ENCODE measurements at regions not wholly inside any gene's neighbourhood (a gene's known extent, or its start where the extent isn't known, plus 50 kb on each side); places are given as distances from the start of the nearest gene placed in this dataset.
A peak's percentile ranks its signal among the peaks of the same experiment; 100 is the strongest.
"Not testable (repeated sequence)": the region's sequence is repeated elsewhere in the genome, so short reads cannot be mapped to it uniquely, and the experiment has no call there.

DNA sequence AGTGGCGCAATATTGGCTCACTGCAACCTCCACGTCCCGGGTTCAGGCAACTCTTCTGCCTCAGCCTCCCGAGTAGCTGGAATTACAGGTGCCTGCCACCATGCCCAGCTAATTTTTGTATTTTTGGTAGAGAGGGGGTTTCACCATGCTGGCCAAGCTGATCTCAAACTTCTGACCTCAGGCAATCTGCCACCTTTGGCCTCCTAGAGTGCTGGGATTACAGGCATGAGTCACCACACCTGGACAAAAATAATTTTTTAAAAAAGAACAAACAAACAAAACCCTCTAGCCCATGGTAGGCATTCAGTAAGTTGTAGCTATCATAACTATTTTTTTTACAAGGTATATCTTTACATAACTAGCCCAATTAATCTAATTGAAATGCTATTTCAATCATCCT is 73.9 kb upstream of the CAPRIN1 start:
- H3K27me3 ChIP-seq = no peaks in the 10 kb centered on the region
- no peak overlapping the region for H3K27ac ChIP-seq
- H3K36me3 ChIP-seq = no peaks in the 10 kb centered on the region
- H3K9me3 ChIP-seq (replicated peaks in 1 of 11) = no peaks in the 10 kb centered on the region
- H3K4me1 ChIP-seq = peaks cover 0 to 6% (median 4%) of the 10 kb centered on the region in 10 experiments; a peak in 9 of 20 replicates
- no peak for TF ChIP-seq Cebpa-rat (IDR thresholded peaks at IDR 0.05)
- no peak overlapping the region for H3K4me2 ChIP-seq
- H3K9ac ChIP-seq = no peak overlapping the region
- H3K4me3 ChIP-seq = no peak overlapping the region
- no peaks in the 10 kb centered on the region for H4K20me1 ChIP-seq

DNA sequence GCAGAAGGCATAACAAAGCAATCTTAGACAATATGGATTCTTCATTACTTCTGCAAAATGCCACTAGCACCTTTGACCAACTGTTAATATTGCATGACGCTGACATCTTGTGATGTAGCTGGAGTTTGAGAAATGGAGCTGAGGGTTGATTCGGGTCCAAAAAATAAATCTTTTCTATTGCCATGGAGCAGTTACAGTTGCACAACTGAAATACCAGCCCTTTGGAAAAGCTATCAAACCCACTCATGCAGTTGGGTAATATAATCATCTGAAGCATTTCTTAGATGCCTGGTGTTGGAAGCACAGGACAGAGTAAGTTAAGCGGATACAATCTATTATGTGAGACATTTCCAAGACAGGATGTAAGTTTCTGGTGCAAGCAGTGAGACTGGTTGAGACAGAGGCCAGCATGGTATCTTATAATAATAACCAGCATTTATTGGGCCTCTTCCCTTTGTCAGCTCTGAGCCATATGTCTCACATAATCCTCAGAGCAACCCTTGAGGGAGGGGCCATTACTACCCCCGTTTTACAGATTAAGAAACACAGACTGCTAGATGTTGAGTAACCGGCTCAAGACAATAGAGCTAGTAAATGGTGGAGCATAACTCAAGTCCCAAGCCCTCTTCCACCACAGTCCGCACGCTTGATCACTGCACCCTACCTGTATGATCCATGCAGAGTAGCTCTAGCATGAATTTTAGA is 74.9 kb upstream of the CAPRIN1 start:
- Histone ChIP-seq H3K36me3 (no peaks in the 10 kb centered on the region), H3K4me2 (no peak overlapping the region), H3K27me3 (no peaks in the 10 kb centered on the region), H4K20me1 (no peaks in the 10 kb centered on the region), H3K4me1 (peaks cover 0 to 16% (median 13%) of the 10 kb centered on the region in 10 experiments; a peak in 17 of 20 replicates), H3K4me3 (no peak overlapping the region), H3K27ac (no peak overlapping the region), H3K9ac (no peak overlapping the region), H3K9me3 (replicated peaks in 1 of 11) (no peaks in the 10 kb centered on the region)
- TF ChIP-seq Cebpa-rat (IDR thresholded peaks at IDR 0.05) = no peak

- Histone ChIP-seq H3K9me3 (replicated peaks in 1 of 11) (no peaks in the 10 kb centered on the region), H4K20me1 (no peaks in the 10 kb centered on the region), H3K36me3 (no peaks in the 10 kb centered on the region), H3K27ac (no peak overlapping the region), H3K27me3 (no peaks in the 10 kb centered on the region), H3K9ac (no peak overlapping the region), H3K4me3 (no peak overlapping the region), H3K4me2 (no peak overlapping the region), H3K4me1 (peaks cover 15 to 35% (median 26%) of the 10 kb centered on the region in 10 experiments)
- TF ChIP-seq Cebpa-rat (IDR thresholded peaks at IDR 0.05) = no peak
Observed at GRCh38 chr11:33974804-33975203, 76.7 kb upstream of the CAPRIN1 start.

DNA sequence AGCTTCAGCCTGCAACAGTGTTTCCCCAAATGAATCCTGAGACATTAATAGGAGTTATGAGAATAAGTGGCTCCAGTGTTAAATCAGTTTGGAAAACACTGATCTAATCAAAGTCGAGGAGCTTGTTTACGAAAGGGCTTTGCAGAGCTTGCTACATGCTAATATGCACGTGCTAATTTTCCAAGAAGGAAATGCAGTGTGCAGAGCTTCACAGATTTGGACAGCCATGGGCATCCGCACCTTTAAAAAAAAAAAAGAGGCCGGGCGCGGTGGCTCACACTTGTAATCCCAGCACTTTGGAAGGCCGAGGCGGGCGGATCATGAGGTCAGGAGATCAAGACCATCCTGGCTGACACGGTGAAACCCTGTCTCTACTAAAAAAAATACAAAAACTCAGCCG is 79.7 kb upstream of the LMO2 start:
- Histone ChIP-seq H3K4me3 (peak overlapping the region; percentile 42 to 63 (median 48); a peak in 16 of 20 replicates), H3K27ac (peak overlapping the region in 9 of 11 experiments; percentile 25 to 70 (median 49); a peak in 14 of 22 replicates), H3K9ac (peak overlapping the region; percentile 5 to 68 (median 53); a peak in 14 of 22 replicates), H3K4me1 (peaks cover 18 to 45% (median 29%) of the 10 kb centered on the region in 10 experiments), H3K4me2 (peak overlapping the region; percentile 68 to 89 (median 84))
- H4K20me1 ChIP-seq; H3K36me3 ChIP-seq; H3K27me3 ChIP-seq; H3K9me3 ChIP-seq (replicated peaks in 1 of 11): not testable (repeated sequence)

GRCh38 chr11:33970984-33971466 is 79.1 kb upstream of the LMO2 start:
- peak overlapping the region in 5 of 10 experiments; percentile 44 to 63 (median 51); a peak in 8 of 20 replicates for H3K4me3 ChIP-seq

DNA sequence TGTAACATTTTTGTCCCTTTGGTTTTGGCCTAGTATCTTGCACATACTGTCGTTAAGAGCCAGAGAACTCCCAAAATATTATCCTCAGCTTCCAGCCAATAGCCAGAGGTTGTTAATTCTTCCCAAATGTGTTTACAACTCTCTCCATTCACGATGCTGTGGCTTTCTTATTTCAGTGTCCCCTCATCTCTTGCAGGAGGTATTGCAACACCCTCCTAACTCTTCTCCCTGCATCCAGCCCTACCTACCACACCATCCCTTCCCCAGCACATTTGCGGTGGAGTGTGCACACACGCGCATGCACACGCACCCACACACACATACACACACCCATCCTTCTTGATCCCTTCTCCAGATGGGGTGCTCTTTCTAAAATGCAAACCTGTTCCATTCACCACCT is 75.6 kb upstream of the LMO2 start:
- Histone ChIP-seq H3K27me3 (no peaks in the 10 kb centered on the region), H3K9me3 (replicated peaks in 1 of 11) (no peaks in the 10 kb centered on the region), H3K36me3 (no peaks in the 10 kb centered on the region), H3K4me2 (peak overlapping the region in 2 of 11 experiments; percentile 2 to 29; a peak in 3 of 22 replicates), H4K20me1 (no peaks in the 10 kb centered on the region), H3K4me1 (peaks cover 12 to 44% (median 26%) of the 10 kb centered on the region in 10 experiments), H3K27ac (no peak overlapping the region), H3K4me3 (no peak overlapping the region), H3K9ac (no peak overlapping the region)
- peak in 3 of 11 experiments; percentile 24 to 55 (median 39); a peak in 2 of 22 replicates for TF ChIP-seq Cebpa-rat (IDR thresholded peaks at IDR 0.05)

More at GRCh38 chr11:33970984-33971466, 79.1 kb upstream of the LMO2 start:
- Histone ChIP-seq H3K4me2 (peak overlapping the region; percentile 68 to 89 (median 84)), H4K20me1 (no peaks in the 10 kb centered on the region), H3K9ac (peak overlapping the region; percentile 5 to 68 (median 53); a peak in 13 of 22 replicates), H3K9me3 (replicated peaks in 1 of 11) (no peaks in the 10 kb centered on the region), H3K4me1 (peaks cover 18 to 45% (median 29%) of the 10 kb centered on the region in 10 experiments), H3K27ac (peak overlapping the region in 9 of 11 experiments; percentile 25 to 70 (median 49); a peak in 14 of 22 replicates), H3K36me3 (no peaks in the 10 kb centered on the region), H3K27me3 (no peaks in the 10 kb centered on the region)
- no peak for TF ChIP-seq Cebpa-rat (IDR thresholded peaks at IDR 0.05)

DNA sequence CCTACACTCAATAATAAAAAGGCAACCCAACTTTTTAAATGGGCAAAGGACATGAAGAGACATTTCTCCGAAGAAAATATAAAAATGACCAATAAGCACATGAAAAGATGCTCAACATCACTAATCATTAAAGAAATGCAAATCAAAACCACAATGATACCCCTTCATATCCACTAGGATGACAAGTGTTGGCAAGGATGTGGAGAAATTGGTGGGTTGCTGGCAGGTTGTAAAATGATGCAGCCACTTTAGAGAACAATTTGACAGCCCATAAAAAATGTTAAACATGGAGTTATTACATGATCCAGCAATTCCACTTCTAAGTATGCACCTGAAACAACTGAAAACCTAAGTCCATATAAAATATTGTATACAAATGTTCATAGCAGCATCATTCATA is 73.2 kb upstream of the LMO2 start:
- Histone ChIP-seq H3K4me2 (no peak overlapping the region), H3K27me3 (no peaks in the 10 kb centered on the region), H4K20me1 (no peaks in the 10 kb centered on the region), H3K4me1 (peaks cover 0 to 40% (median 15%) of the 10 kb centered on the region in 10 experiments; a peak in 14 of 20 replicates), H3K27ac (no peak overlapping the region), H3K36me3 (no peaks in the 10 kb centered on the region), H3K4me3 (no peak overlapping the region), H3K9ac (no peak overlapping the region), H3K9me3 (replicated peaks in 1 of 11) (no peaks in the 10 kb centered on the region)
- no peak for TF ChIP-seq Cebpa-rat (IDR thresholded peaks at IDR 0.05)

DNA sequence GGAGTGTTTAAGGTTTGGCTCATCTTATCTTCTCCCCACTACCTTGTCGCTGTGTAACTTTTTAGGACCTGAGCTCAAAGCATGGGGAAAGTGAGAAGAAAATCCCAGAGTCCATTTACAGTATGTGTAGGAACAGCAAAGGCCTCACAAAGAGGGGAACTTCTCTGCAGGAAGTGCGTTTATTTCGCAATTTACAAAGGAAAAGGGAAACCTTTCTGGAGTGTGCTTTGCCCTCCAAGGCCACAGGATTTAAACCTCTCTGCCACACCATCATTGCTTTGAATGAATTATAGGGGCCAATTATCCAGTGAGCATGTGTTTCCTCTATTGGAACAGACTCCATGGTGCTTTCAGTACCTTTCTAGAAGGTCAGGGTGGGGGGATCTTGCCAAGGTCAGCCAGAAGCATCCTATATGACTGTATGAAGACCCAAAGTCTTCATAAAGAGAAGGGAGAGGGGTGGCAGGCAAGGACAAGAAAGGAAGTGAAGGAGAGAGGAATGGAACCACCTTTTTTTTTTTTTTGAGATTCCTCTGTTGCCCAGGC is 68.1 kb upstream of the LMO2 start:
- TF ChIP-seq Cebpa-rat (IDR thresholded peaks at IDR 0.05) = peak; percentile 23 to 89 (median 73); a peak in 16 of 22 replicates
- Histone ChIP-seq H3K4me1 (peaks cover 0 to 40% (median 17%) of the 10 kb centered on the region in 10 experiments; a peak in 14 of 20 replicates), H3K9me3 (replicated peaks in 1 of 11) (no peaks in the 10 kb centered on the region), H3K4me3 (peak overlapping the region in 1 of 10 experiments; percentile 32; a peak in 1 of 20 replicates), H4K20me1 (no peaks in the 10 kb centered on the region), H3K27me3 (no peaks in the 10 kb centered on the region), H3K36me3 (no peaks in the 10 kb centered on the region), H3K4me2 (peak overlapping the region in 9 of 11 experiments; percentile 22 to 88 (median 75); a peak in 17 of 22 replicates), H3K9ac (peak overlapping the region in 1 of 11 experiments; percentile 11; a peak in 2 of 22 replicates), H3K27ac (peak overlapping the region in 7 of 11 experiments; percentile 17 to 64 (median 53); a peak in 13 of 22 replicates)

DNA sequence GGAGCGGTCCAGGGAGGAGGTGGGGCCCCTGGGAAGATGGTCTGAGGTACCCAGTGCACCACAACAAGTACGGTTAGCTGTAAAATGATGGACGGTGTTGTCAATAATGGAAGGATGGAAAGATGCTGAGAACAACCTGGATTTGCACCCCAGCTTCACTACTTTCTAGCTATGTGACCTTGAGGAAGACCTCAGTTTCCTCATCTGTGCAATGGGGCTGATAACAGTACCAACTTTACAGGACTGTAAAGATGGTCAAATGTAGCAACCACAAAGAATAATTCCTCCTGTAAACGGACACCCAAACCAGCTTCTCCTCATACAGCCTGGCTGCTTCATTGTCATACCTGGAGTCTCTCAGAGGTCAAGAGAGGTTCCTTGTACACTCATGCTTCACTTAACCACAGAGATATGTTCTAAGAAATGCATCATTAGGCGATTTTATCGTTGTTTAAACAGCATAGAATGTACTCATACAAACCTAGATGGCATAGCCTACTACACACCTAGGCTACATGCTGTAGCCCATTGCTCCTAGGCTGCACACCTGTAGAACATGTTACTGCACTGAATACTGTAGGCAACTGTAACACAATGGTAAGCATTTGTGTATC is 65.5 kb upstream of the LMO2 start:
- Histone ChIP-seq H3K9ac (no peak overlapping the region), H3K27ac (no peak overlapping the region), H3K4me3 (no peak overlapping the region), H3K36me3 (no peaks in the 10 kb centered on the region), H3K4me1 (peaks cover 0 to 58% (median 22%) of the 10 kb centered on the region in 10 experiments; a peak in 14 of 20 replicates), H3K27me3 (no peaks in the 10 kb centered on the region), H3K9me3 (replicated peaks in 1 of 11) (no peaks in the 10 kb centered on the region), H4K20me1 (no peaks in the 10 kb centered on the region), H3K4me2 (peak overlapping the region in 3 of 11 experiments; percentile 17 to 34 (median 30); a peak in 3 of 22 replicates)
- no peak for TF ChIP-seq Cebpa-rat (IDR thresholded peaks at IDR 0.05)

Data from BLaER1 treated with 17β-estradiol and CSF1 and Interleukin-3, amounts not matched to agents 10 nM and 100 nM (cell line).